8988T (cell line): ENCODE measurements at regions not wholly inside any gene's neighbourhood (a gene's known extent, or its start where the extent isn't known, plus 50 kb on each side); places are given as distances from the start of the nearest gene placed in this dataset.

Experiments
- DNase-seq: peaks from one replicate; pipeline ENCODE4 v3.0.0; 2011

DNA sequence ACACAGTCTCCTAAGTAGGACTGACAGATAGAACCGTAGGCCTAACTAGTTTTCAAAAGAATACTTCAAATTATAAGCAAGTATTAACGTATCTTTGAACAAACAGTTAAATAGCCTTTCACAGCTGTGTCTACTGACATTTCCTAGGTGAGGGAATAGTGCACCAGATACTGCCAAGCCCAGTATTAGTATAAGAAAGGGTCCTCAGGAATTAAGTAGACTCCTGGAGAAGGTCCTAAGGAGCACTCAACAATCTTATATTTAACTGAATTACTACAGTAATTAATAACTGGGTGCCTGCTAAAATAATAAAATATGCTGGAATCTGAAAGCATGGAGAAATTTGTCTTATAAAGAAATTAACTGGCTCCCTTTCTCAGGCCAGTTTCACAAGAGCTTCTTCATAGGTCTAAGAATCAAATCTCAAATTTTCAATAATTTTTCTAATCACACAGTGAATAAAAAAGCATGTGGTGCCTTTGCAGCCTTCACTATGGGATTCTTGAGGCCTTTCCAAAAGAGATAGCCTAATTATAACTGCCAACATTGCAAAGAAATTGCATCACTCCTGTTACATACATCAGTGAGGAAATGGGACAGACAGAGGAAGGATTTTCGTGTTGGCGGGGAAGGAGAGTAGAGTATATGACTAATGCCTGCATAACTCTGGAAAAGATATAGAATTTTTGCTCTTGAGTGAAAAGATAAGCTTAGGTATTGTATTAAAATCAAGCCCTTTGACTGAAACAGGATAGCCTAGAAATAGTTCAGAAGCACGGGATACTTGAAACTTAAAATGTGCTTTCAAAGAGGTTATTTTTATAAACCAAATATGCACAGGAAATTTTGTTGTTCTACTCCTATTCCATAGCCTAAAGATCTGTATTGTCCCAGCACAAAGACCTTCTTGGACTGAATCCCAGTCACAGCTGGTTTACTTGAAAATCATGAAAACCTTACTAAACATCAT, 228.6 kb upstream of the STK17B start:
- no peak for DNase-seq

DNA sequence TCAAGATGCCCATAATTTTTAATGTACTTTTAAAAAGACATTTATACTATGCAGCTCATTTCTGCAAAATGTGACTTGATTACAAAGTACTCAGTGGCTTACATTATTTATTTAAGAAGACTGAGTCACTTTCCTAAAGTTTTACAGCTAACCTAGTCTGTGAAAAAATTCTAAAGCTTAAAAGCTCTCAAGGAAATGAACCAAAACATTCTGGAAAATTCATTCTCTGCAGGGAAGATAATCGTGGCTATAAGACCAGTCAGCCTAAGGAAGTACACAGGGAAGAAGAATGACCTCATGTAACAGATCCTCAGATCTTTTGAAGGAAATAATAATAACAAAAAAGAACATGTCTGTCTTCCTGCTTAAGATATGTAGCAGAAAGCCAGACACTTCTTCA, 232.1 kb upstream of the STK17B start:
- DNase-seq, result no peak

DNA sequence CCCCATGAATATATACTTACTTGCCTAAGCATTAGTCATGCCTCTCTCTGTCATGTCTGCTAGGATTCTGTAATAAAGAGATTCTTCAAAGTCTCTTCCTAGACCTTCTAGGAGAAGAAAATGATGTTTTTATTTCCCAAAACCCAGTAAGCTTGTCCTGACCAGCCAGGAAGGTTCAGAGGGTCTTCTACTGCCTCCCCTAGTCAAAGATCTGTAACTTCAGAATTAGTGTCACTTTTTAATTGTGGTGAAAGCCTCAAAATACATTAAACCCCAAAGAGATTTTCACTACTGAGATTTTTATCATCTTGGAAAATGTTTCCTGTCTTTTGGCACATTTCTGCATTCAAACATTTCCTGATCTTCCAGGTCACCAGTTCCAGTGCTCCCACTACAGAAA, 232.9 kb upstream of the STK17B start:
- DNase-seq, result no peak

DNA sequence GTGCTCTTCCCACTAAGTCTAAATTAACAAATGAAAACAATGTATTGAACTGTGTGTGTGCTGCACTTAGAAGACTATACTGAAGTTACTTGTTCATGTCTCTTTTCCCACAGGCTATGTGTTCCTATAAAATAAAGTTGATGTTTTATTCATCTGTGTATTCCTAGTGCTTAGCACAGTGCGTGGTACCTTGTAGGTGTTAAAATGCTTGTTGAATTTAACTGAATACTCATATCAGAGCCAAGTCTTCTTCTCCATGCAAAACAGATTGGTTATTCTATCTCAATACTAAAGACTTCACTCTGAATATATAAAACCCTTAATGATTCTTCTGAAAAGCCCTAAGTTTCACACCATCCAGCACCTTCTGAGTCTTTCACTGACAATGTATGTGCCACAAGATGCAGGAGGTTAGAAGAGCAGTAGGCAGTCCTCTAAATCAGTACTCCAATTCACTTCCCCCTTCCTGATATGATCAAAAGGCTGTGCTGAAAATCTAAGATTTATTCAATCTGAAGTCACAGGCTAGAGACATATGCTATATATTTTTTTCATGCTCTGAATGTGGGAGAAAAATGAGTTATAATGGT, 231.7 kb upstream of the CCDC150 start:
- DNase-seq, result no peak

DNA sequence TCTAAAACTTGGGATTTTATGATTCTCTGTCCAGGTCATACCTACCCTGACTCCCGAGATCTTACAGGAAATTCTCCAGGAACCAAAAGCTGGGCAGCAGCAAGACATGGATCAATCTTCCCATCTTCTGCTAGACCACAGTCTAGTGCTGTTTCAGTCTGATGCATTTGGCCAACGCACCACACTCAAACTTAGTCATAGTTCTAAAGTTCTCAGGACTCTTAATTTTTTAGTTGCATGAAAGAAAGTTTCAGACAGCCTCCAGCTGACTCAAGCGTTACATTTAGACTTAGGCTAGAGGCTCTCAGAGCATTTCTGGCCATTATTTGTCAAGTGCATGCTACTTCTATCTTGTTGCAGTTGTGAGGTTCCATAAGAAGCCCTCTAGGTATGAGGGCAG, 230.1 kb upstream of the CCDC150 start:
- DNase-seq, result no peak

DNA sequence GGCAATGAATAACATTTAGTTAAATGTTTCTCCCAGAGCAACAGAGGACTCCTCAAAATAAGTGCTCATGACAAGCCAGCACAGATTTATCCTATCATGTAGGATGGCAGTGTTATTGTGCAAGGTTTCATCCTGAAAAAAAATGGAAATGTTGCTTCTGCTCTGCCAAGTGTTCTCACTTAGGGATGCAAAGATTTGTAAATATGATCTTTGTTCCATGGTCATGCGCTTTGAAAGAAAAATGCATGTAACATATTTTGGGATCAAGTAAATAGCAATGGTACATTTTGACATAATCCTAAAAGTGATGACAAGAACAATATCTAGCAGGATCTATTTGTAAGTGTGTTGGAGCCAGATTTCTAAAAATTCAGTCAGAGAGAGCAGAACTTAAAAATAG, 229.5 kb upstream of the CCDC150 start:
- DNase-seq, result no peak

DNA sequence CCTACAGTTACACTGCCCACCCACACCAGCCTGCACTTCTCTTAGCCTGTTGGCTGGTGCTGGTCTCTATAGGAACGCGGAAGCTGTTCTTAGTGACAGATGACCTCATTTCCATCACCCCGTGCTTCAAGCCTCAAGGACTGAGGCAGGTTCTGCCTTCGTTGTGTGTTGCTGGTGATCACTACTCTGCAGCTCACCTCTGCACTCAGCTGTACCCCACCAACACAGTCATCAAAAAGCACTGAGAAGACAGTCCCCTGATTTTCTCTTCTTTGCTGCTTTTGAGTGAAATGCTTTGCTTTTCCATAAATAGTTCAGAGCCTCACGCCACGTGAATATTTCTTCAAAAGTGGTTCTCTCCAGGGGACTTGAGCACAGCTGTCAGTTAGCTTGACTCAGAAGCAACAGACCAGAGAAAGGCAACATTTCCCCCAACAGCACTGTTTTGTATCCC, 225.7 kb upstream of the CCDC150 start:
- DNase-seq, result no peak

DNA sequence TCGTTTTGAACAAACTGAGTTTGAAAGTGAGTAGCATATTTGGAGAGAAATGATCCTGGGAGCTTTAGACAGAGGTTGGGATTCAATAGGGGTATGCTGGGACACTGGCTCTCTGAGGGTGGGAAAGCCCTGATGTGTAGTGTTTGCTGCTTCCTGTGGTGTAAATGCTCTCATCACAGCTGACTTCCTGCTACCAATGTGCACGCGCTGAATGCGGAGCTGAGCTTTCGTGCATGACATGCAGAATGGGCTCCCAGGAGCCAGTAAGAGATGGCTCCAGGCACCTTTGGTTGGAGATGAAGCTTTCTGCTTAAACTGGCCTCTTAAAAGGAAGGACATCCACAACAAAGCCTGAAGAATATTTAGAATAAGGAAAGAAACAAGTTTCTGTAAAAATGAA, 224.1 kb upstream of the CCDC150 start:
- DNase-seq, result no peak

DNA sequence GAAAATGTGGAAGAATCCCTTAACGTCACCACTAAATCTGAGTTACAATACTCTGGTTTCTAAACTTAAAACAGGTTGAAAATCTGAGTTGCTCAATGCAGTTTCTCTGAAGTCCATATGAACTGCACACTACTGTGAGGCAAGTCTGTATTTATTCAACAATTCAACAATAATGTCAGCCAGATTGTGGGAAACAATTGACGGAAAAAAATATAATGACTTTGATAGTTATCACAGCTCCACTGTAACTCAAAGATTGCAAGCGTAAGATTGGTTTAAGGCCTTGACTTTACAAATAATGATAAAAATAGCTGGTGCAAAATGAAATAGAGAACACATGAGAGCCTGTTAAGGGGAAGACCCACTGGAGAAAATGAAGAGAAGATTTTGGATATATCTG, 219.4 kb upstream of the CCDC150 start:
- no peak for DNase-seq

DNA sequence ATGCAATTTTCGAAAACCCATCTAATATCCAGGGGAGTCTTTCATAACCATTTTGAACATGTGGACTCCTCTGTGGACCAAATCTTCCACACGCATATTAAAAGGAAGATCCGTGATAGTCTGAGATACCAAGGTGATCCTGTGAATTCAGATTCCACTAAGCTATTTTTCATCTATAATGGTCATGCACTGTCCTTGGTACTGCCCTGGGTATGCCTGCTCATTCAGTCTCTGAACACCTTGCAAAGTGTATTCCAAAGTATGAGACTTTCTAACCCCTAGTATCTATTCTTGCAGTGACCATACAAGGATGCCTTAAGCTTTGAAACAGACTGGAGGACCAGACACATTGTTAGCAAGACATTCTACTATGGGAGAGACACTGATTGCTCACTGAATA, 217.6 kb upstream of the CCDC150 start:
- DNase-seq, result no peak

DNA sequence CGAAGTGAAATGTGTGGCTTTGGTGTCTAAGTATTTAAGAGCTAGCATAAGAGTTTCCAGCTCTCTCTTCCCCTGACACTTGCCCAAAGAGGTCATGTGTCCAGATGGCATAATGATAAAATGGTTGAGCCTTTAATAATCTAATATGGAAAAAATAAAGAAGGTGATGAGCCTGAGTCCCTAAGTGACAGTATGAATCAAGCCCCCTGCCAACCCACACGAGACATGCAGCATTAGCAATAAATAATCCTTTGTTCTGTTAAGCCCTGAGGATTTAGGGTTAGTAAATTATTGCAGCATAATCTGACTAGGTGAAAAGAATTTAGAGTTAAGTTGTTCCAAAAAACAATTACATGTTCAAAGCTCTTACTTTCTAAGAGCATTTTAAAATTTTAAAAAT, 217.2 kb upstream of the CCDC150 start:
- DNase-seq, result no peak

DNA sequence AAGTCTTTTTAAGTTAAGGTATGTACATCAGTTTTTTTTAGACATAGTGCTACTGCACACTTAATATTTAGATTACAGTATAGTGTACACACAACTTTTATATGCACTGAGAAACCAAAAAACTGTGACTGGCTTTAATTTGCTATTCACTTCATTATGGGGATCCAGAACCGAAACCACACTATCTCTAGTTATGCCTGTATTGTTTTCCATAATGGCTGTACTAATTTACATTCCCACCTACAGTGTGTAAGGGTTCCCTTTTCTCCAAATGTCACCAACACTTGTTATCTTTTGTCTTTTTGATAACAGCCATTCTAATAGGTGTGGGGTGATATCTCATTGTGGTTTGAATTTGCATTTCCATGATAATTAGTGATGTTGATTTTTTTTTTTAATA, 213.4 kb upstream of the CCDC150 start:
- no peak for DNase-seq

DNA sequence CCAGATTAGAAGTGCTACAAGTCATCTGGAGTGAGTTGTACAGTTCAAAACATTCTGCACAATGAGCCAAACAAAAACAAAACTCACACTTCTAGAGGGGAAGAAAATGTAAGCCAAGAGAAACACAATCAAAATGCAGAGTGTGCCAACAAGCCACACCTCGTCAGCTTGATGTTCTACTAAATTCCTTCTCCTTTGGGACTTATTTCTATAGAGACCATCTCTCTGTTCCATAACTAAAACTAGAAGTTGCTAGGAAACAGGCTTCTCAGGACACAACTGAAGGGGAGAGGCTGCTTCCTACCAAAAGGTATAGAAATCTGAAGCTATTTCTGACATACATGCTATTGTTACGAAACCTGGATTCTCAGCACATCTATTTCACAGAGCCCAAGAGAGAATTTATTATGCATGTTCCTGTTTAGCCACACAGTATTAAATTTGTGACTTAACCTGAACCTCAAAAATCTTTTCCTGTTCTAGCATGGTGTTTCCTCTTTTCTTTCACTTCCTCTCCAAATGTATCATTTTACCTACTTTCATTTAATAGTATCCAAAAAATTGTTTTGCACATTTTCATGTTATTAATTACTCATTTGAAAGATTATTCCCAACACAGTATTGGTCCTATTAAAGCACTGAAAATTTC, 211.4 kb upstream of the CCDC150 start:
- DNase-seq, result no peak

DNA sequence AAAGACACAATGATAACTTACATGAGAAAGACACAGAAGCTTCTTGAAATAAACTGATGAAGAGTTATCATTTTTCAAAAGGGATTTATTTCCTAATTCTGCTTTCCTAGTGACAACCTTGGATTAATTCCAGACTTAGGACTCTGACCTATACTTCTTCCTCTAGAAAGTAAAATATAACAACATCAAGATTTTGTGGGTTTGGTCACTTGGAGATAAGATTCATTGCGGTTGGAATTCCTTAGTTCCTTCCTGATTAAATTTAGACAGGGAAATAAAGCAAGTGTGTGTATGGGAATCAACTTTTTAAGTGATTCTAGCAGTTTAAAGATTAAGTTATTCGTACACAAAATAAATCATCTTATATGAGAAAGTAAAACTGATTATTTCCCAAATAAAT, 208.4 kb upstream of the CCDC150 start:
- DNase-seq, result no peak

DNA sequence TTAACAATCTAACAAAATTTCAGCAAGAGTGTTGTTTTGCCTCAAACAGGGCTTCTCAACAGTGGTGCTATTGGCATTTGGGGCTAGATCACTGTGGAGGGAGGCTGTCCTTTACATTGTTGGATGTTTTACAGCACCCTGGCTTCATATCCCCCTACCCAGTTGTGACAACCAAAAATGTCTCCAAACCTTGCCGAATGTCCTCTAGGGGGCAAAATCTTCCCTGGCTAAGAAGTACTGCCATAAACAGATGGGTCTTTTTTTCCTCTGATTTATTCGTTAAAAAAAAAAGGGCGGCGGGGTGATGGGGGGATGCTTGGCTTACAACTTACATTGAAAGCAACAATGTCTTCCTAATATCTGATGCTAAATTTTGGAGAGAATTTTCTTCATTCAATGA, 207.6 kb upstream of the CCDC150 start:
- DNase-seq, result no peak

DNA sequence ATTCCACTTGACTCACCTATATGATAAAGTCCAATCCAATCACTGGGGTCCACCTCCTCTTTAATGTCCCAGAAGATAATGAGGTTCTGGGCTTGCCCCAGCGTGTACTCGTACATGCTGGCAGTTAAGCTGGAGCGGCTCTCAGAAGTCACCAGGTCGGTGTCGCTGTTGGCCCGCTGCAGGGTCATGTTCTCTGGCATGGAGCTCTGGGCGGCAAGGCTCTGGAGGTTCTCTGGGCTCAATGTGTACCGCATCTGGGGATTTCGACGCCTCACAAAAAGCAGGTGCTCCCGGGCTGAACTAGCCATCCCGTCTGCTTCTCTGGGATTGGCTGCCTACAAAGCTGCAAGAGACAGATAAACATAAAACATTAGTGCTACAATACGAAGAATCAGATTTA, 206.4 kb upstream of the CCDC150 start:
- no peak for DNase-seq

DNA sequence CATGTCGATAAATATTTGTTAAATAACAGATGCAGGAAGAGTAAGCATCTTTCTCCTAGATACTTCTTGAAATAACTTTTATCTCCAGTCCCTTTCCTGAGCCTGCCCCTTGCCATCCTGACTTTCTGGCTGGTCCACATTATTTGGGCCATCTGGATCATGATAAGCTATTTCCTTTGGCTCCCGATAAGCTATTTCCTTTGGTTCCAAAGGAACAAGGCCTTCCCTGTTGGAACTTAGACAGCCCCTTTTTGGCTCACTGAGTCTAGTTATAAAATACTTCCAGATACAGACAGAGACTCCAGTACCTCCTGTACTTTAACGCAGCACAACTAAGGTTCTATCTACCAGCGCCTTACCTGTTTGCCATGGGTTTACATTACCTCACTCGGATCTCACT, 205.3 kb upstream of the CCDC150 start:
- no peak for DNase-seq

DNA sequence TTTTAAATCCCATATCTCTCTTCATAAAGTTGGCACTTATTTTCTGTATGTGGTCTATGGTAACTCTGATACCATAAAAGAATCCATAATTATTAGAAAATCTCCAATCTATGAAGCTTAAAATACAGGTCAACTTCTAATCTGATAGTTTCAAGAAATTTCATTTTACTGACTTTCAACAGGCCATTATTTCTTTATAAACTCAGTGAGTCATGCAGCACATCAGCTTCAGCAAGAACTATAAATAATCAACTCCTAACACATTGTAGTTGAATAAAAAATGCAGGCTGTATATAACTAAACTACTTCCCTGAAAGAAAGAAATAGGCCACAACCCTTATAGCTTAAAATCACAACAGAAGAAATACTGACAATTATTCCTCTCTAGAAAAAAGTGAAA, 204.3 kb upstream of the CCDC150 start:
- DNase-seq, result no peak

DNA sequence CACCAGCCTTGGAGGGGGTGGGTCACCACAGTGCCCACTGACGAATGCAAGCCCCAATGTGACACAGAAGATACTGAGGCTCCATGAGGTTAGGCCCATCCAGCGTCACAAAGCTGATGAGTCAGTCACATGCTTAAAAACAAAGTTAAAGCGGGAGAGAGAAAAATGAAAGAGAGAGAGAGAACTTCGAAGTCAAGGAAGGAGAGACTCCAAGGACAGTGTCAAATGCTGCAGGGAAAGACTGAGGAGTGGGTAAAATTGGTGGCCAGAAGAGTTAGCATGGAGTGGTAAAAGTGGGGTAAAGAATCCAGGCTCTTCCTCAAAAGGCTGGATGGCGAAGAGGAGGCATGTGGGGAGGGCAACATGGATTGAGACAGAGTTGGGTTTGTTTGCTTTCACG, 201.9 kb upstream of the CCDC150 start:
- DNase-seq, result no peak

DNA sequence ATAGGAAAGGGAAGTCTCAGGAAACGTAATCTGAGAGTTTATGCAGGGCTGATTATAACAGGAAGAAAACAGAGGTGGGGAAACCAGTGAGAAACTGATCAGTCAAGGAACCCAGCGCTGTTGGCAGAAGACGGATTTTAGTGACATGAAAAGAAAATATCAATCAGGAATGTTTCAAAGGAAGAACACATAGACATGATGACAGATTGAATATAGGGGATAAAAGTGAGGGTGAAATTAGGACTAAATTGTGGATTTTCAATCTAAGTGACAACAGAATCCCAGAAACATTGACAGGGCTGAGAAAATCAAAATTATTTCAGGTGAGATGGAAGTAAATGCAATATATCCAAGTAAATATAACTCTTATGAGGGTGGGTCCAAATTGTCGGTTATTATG, 199.8 kb upstream of the CCDC150 start:
- DNase-seq, result no peak

DNA sequence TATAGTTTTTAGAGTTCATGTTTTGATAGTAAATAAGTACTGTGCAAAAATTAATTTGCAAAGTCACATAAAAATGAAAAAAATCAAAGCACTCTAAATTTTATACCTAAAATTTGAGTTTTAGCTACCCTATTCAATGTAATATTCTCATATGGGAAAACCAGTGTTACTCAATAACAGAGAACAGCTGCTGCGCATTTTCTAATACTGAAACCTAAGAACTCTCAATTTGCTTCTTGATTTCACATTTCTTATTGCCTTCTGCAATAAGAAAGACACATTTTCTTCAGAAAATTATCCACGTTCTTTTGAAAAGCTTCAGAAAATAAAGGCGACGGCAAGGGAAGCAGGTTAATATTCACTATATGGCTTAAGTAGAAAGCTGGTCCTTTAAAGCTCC, 199.1 kb upstream of the CCDC150 start:
- DNase-seq, result no peak

DNA sequence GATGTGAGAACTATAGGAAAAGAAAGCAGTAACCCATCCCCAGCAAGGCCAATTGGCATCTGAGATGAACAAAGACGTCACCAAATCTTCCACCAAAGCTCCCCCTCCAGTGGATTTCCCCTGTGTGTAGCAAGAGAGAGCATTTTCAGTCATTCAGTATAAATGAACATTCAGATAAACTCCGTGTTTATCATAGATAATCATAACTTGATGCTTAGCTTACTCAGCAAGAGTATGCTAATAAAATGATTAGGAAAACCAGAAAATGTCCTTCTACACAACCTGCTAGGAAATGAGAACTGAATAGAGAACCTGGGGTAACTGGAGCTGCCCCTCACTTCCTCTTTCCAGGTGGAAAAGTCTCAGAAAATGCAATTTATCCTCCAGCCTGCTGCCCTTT, 198.0 kb upstream of the CCDC150 start:
- DNase-seq, result no peak

DNA sequence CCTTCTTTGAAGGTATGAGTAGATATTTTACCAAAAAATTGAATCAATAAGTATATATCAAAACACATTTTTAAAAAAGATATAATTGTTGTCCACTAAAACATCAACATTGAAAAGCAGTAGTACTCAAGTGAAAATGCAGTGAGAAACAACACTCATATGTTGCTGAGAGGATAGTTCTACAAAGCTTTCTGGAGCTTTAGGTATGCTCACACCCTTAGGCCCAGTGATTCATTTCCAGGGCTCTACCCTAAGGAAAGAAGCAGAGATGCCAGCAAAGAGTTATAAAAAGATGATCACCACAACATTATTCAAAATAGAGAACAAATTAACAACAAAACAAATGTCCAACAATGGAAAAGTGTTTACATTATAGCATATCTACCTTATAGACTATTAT, 197.3 kb upstream of the CCDC150 start:
- DNase-seq, result no peak

DNA sequence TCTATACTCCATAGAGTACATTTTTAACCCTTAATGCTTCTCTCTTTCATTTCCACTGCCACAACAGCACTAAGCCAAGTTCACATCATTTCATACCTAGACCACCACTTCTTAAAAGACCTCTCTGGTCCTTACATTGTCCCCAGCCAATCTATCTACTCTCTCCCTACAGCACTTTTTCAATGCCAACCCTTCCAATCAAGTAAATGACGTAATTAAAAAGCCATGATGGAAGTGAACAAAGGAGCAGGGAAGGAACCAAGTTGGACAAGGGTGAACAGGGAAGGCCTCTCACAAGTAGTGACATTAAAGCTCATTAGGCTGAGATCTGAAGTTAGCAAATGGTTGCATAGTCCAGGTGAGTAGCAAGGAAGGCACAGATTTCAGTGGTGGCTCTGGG, 195.1 kb upstream of the CCDC150 start:
- no peak for DNase-seq
